NCI-H2029 treated with DMSO at 0.1 percent for 48 hours (cell line): ENCODE measurements at regions not wholly inside any gene's neighbourhood (a gene's known extent, or its start where the extent isn't known, plus 50 kb on each side); places are given as distances from the start of the nearest gene placed in this dataset.

Experiments
- DNase-seq: peaks from one replicate; lab custom pipeline; 2025; lab: John Stamatoyannopoulos, UW

DNA sequence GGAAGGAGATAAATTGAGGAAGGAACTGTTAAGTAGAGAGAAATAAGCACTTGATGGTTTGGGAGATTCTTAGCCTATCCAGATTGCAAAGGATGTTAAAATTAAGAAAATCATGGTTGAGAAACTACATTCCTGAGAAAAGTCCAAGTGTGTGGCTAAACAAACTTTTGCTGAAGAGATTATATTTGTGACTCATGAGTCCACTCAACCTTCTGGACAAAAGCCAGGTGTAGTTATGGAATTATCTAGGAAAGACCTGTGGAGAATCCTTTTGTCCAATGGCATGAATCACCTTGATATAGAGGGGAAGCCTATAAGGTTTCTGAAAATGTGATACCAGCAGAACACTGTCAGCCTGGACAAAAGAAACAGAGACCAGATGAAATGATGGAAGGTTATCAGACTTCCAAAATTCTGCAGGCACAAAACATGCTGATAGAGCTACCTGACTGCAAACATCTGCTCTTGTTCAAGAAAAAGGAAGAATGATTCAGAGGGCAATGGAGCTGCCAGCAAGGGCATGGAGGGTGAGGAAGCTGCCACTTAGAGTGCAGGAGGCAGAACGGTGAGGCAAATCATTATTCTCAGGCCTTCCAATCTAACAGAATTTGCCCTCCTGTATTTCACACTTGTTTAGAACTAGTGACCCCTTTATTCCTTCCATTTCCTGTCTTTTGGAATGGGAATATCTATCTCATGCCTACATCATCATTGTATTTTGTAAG, 300.6 kb upstream of the PRMT6 start:
- DNase-seq = no peak

DNA sequence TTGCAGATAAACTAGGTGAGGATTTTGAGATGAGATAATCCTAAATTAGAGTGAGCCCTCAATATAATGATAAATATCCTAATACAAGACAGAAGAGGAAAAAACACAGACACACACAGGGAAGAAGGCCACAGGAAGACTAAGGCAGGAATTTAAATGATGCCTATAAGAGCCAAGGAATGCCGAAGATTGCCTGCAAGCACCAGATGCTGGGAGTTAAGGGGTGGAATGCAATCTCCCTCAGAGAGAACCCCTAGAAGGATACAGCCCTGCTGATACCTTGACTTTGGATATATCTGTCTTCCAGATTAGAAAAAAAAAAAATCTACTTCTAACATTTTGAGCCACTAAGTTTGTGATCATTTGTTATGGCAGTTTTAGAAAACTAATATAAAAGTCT, 299.7 kb upstream of the PRMT6 start:
- no peak for DNase-seq

GRCh38 chr1:106768077-106768476, 288.4 kb upstream of the PRMT6 start:
- no peak for DNase-seq

- no peak for DNase-seq
Measured at GRCh38 chr1:106768501-106768900, 288.0 kb upstream of the PRMT6 start.

DNA sequence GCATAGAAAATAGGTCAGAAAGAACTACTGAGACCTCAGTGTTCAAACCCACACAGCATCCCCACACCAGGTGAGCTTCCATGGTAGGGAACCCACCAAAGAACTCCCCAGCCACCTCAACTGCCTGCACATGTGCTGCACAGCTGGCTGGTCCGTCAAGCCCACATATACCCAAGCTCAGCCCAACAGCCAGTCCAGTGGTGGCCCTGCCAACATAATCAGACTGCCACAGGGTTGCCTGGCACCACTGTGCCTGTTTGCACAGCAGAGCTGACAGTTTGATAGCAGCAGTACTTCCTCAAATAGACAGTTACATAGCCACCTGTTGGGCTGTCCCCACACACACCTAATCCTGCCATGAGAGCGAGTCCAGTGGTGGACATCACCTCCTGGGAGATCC, 283.3 kb upstream of the PRMT6 start:
- DNase-seq = no peak

- no peak for DNase-seq
Measured at GRCh38 chr1:106780066-106780465, 276.4 kb upstream of the PRMT6 start.

DNA sequence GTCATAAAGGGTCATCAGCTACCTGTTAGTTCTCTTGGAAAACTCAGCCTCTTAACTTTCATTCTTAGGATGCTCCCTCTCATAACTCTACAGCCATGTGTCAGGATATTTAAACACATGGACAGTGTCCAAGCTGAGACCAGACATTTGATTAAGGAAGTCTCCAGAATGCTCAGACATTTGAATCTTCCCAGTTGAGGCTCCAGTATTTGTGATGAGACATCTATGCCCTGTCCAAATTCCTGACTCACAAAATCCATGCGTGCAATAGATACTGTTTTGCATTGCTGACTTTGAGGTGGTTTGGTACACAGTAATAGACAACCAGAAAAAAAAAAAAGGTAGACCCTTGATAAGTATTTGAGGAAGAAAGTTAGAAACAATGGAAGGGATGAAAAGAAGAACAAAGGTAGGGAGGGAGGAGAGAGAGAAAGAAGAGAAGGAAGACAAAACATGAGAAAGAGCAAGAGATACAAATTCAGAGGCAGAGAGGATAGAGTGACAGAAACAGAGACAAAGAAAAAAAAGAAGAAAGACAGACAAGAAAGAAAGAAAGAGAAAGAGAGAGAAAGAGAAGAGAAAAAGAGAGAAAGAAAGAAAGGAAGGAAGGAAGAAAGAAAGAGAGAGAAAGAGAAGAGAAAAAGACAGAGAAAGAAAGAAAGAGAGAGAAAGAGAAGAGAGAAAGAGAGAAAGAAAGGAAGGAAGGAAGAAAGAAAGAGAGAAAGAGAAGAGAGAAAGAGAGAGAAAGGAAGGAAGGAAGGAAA, 275.5 kb upstream of the PRMT6 start:
- no peak for DNase-seq

DNA sequence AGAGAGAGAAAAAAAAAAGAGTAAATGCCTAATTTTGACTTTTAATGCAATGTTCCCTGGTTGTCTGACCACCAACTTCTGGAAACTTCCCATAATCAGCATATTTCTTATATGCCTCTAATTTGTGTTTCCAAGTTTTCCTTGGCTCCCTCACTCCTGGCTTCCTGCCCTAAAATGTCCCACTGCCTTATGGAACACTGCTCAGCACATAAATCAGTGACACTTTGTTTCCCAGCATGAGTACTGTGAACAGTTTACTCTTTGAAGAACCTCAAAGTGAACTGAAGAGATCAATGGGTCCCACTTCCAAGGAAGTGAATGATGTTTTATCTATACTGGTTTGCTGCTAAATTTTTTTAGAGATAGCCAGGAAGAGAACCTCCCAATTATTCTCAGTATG, 271.3 kb upstream of the PRMT6 start:
- DNase-seq = no peak

DNA sequence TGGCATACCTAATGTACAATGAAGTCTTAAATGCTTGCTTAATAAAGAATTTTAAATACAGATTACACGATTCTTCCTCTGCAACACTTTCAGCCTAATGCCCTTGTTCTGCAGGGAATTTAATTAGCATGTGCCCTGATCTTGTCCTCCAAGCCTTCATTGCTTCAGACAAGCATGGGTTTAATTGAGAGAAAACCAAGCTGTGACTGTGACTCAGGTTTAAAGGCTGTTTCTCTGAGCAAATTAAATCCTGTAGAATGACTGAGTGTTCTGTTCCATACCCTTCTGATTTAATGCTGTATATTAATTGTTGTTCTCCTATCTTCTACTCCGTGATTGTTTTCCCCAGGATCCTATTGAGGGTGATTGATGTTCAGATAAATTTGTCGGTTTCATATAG, 269.0 kb upstream of the PRMT6 start:
- DNase-seq = no peak

- DNase-seq = no peak
Measured at GRCh38 chr1:106789686-106790085, 266.8 kb upstream of the PRMT6 start.

DNA sequence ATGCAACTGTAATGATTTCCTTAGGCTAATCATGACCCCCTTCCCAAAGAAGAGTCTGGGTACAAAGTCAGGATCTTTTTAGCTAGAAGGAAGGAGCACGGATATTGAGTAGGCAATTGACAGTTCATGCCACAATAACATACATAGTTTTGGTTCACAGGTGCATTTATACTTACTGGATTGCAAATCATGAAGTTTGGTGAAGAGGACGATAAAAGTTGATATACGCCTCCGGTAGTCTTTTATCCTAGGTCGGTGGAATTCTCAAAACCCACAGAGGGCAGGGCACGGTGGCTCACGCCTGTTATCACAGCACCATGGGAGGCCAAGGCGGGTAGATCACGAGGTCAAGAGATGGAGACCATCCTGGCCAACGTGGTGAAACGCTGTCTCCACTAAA, 265.4 kb upstream of the PRMT6 start:
- DNase-seq = no peak

- no peak for DNase-seq
Measured at GRCh38 chr1:106793651-106794050, 262.8 kb upstream of the PRMT6 start.

DNA sequence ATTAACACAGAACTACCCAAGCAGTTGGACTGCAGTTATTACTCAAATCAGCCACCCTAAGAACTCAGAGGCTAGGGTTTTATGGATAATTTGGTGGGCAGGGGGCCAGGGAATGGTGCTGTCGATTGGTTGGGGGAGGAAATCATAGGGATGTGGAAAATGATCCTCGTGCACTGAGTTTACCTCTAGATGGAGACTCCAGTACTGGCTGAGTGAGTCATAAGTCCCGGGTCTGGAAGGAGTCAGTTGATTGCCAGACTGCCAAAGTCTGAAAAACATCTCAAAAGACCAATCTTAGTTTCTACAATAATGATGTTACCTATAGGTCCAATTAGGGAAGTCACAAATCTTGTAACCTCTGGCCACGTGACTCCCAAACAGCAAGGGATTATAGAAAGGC, 257.5 kb upstream of the PRMT6 start:
- DNase-seq = no peak

GRCh38 chr1:106802181-106802580, 254.3 kb upstream of the PRMT6 start:
- no peak for DNase-seq

DNA sequence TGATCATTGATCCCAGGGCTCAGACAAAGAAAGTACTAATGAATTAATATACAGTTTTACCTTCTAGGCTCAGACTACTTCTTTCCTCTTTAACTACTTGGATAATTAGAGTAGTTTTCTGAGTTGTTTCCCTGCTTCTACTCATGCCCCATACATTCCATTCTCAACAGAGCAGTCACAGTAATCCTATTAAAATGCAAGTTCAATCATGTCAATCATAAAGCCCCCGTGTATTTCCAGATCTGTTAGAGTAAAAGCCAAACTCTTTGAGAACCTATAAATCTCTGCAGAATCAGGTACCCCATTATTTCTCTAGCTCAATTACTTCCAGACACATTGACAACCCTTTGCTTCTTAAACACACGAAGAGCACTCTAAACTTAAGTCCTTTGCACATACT, 242.1 kb upstream of the PRMT6 start:
- no peak for DNase-seq

DNA sequence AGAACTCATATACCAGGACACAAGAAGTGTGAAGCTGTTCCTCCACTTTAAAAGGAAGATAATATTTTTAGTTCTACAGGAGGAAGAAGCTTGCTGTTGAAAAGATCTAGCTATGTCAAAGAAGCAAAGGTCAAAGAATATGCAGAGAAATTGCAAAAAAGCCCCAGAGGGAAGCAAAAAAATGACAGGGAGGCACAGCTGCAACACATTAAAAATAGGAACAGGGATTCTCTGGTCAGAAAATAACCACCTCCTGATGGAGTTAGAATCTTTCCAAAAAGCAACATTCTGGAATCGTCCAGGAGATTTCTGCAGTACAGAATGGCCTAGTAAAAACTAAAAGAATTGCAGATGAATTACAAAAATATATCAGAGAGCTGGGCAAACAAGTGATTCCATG, 238.9 kb upstream of the PRMT6 start:
- no peak for DNase-seq

DNA sequence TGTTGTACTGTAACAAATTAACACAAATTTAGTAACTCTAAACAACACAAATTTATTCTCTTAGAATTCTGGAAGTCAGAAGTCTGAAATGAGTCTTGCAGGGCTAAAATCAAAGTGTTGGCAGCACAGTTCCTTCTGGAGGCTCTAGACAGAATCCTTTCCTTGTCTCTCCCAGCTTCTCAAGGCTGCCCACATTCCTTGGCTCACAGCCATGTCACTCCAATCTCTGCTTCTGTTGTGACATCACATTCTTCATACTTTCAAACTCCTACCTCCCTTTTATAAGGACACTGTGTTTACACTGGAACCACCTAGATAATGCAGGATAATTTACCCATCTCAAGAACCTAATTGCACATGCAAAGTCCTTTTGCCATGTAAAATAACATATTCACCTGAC, 225.0 kb upstream of the PRMT6 start:
- DNase-seq = no peak

DNA sequence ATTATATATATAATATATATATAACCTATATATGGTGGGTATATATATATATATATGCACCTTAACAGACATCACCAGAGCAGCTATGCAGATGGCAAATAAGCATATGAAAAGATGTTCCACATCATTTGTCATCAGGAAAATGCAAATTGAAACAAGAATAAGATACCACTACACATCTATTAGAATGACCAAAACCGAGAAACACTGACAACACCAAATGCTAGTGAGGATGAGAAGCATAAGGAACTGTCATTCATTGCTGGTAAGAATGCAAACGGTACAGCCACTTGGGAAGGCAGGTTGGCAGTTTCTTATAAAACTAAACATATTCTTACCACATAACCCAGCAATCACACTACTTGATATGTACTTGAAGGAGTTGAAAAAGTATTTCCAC, 219.8 kb upstream of the PRMT6 start:
- DNase-seq = no peak

- DNase-seq = no peak
Measured at GRCh38 chr1:106843518-106843917, 213.0 kb upstream of the PRMT6 start.

DNA sequence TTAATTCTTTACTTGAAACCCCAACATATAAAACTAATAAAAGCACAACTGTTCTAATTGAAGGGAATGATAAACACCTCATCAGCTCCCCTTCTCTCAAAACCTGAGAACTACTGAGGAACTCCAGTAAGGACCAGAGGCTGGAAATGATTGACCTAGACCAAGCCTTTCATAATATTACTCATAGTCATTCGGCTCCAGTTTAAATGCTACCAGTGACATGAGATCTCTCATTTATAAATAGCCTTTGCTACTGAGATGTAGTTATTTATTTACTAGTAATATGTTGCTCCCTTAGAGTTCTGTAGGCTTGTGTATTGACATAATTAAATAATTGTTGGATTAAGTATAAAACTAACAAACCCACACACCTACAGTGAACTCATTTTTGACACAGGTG, 209.8 kb upstream of the PRMT6 start:
- DNase-seq = no peak

GRCh38 chr1:106861110-106861509, 195.4 kb upstream of the PRMT6 start:
- DNase-seq = no peak

GRCh38 chr1:106868828-106869227, 187.6 kb upstream of the PRMT6 start:
- no peak for DNase-seq

DNA sequence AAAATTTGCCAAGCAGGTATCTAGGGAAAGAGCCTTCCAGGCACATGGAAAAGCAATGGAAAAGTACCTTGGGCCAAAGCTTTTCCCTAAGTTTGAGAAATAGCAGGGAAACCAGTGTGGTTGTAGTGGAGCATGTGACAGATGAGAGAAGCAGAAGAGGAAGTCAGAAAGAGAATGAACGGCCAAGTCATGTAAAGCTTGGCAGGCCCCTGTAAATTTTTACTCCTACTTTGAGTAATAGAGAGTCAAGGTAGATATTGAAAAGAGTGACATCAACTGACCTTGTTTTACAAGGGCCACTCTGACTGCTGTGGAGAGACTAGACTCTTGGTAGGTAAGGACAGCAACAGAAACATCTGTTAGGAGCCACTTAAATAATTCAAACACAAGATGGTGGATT, 180.9 kb upstream of the PRMT6 start:
- DNase-seq = no peak

- DNase-seq = no peak
Measured at GRCh38 chr1:106876384-106876783, 180.1 kb upstream of the PRMT6 start.
